HEK293T (cell line): ENCODE measurements at regions not wholly inside any gene's neighbourhood (a gene's known extent, or its start where the extent isn't known, plus 50 kb on each side); places are given as distances from the start of the nearest gene placed in this dataset.

Experiments
- CTCF ChIA-PET: fragments of 350-600 bp; formaldehyde crosslinking; extraction: SDS; loops from one replicate; lab custom pipeline; 2021; ENCODE audit warnings: antibody characterized with exemption, inconsistent platforms; lab: Yijun Ruan, JAX
- POLR2A ChIA-PET: fragments of 350-600 bp; formaldehyde crosslinking; extraction: SDS; loops from one replicate; lab custom pipeline; 2020; ENCODE audit warnings: antibody characterized with exemption, inconsistent platforms; lab: Yijun Ruan, JAX
- DNase-seq: peaks from one replicate; pipeline ENCODE4 v3.0.0; 2012; ENCODE audit warnings: mixed read lengths; ENCODE audit errors: extremely low spot score
- ARNT ChIP-seq: fragments of 450-650 bp; IDR thresholded peaks from 2 replicates; pipeline ENCODE4 v1.6.1; 2017; ENCODE audit warnings: mild to moderate bottlenecking
- BHLHE40 ChIP-seq: fragments of 450-650 bp; IDR thresholded peaks from 2 replicates; pipeline ENCODE4 v1.6.1; 2016; ENCODE audit warnings: mild to moderate bottlenecking, moderate library complexity, borderline replicate concordance
- CTBP1 ChIP-seq: fragments of 450-650 bp; IDR thresholded peaks from 2 replicates; pipeline ENCODE4 v1.6.1; 2016; ENCODE audit warnings: borderline replicate concordance
- ELF4 ChIP-seq: fragments of 450-650 bp; IDR thresholded peaks from 2 replicates; pipeline ENCODE4 v1.6.1; 2017; ENCODE audit warnings: antibody characterized with exemption
- FOXA1 ChIP-seq: fragments of 450-650 bp; IDR thresholded peaks from 2 replicates; pipeline ENCODE4 v1.6.1; 2016; ENCODE audit warnings: mild to moderate bottlenecking
- FOXK2 ChIP-seq: fragments of 450-650 bp; IDR thresholded peaks from 2 replicates; pipeline ENCODE4 v1.6.1; 2016; ENCODE audit warnings: mild to moderate bottlenecking
- FOXM1 ChIP-seq: fragments of 450-650 bp; IDR thresholded peaks from 2 replicates; pipeline ENCODE4 v1.6.1; 2017; ENCODE audit warnings: mild to moderate bottlenecking, borderline replicate concordance
- HDGF ChIP-seq: fragments of 450-650 bp; IDR thresholded peaks from 2 replicates; pipeline ENCODE4 v1.6.1; 2017; ENCODE audit warnings: antibody characterized with exemption, borderline replicate concordance
- L3MBTL2 ChIP-seq: fragments of 450-650 bp; conservative IDR thresholded peaks from 2 replicates; pipeline ENCODE4 v1.6.1; 2016; ENCODE audit warnings: mild to moderate bottlenecking
- LEF1 ChIP-seq: fragments of 450-650 bp; IDR thresholded peaks from 2 replicates; pipeline ENCODE4 v1.6.1; 2017; ENCODE audit warnings: mild to moderate bottlenecking, borderline replicate concordance
- NFRKB ChIP-seq: fragments of 450-650 bp; IDR thresholded peaks from 2 replicates; pipeline ENCODE4 v1.6.1; 2016; ENCODE audit warnings: mild to moderate bottlenecking, moderate library complexity
- PKNOX1 ChIP-seq: fragments of 450-650 bp; IDR thresholded peaks from 2 replicates; pipeline ENCODE4 v1.6.1; 2016
- SP1 ChIP-seq: fragments of 450-650 bp; IDR thresholded peaks from 2 replicates; pipeline ENCODE4 v1.6.1; 2017
- SUZ12 ChIP-seq: fragments of 450-650 bp; IDR thresholded peaks from 2 replicates; pipeline ENCODE4 v1.6.1; 2016; ENCODE audit warnings: mild to moderate bottlenecking
- TARDBP ChIP-seq: fragments of 450-650 bp; IDR thresholded peaks from 2 replicates; pipeline ENCODE4 v1.6.1; 2016
- ZNF384 ChIP-seq: fragments of 450-650 bp; IDR thresholded peaks from 2 replicates; pipeline ENCODE4 v1.6.1; 2016

- POLR2A ChIA-PET, result no interaction called here
- DNase-seq, result no peak
- CTCF ChIA-PET, result no interaction called here
- TF ChIP-seq ZNF384, result no peak
- TF ChIP-seq FOXM1, result no peak
- TF ChIP-seq PKNOX1, result no peak
- TF ChIP-seq FOXK2, result no peak
- TF ChIP-seq TARDBP, result no peak
- TF ChIP-seq ARNT, result no peak
- no peak for TF ChIP-seq SP1
- TF ChIP-seq NFRKB, result no peak
- TF ChIP-seq SUZ12, result no peak
- TF ChIP-seq LEF1, result no peak
- no peak for TF ChIP-seq L3MBTL2
Measured at GRCh38 chr18:53610957-53611356, 613.5 kb downstream of the MBD2 start.

- CTCF ChIA-PET, result no interaction called here
- TF ChIP-seq SP1 (no peak), TARDBP (no peak), HDGF (no peak), FOXK2 (no peak), LEF1 (no peak), NFRKB (no peak), CTBP1 (no peak), PKNOX1 (no peak), FOXA1 (no peak), L3MBTL2 (no peak), ELF4 (no peak), BHLHE40 (no peak), FOXM1 (no peak), SUZ12 (no peak)
Measured at GRCh38 chr18:53606792-53607191, 617.7 kb downstream of the MBD2 start.

GRCh38 chr18:53605198-53605597, 619.3 kb downstream of the MBD2 start:
- DNase-seq, result no peak
- TF ChIP-seq LEF1 (no peak), SP1 (no peak), HDGF (no peak), PKNOX1 (no peak), FOXA1 (no peak), ZNF384 (no peak), FOXM1 (no peak), NFRKB (no peak), ELF4 (no peak), TARDBP (no peak), SUZ12 (no peak), L3MBTL2 (no peak)
- ChIA-PET CTCF (no interaction called here), POLR2A (no interaction called here)

More at GRCh38 chr18:53606792-53607191, 617.7 kb downstream of the MBD2 start:
- DNase-seq, result no peak
- POLR2A ChIA-PET, result no interaction called here

- no peak for TF ChIP-seq FOXK2
- TF ChIP-seq PKNOX1, result no peak
- TF ChIP-seq FOXM1, result no peak
- TF ChIP-seq L3MBTL2, result no peak
- no peak for TF ChIP-seq ELF4
- TF ChIP-seq FOXA1, result no peak
- TF ChIP-seq HDGF, result no peak
- TF ChIP-seq BHLHE40, result no peak
- TF ChIP-seq SUZ12, result no peak
- TF ChIP-seq LEF1, result no peak
- no peak for TF ChIP-seq ZNF384
- no peak for TF ChIP-seq TARDBP
- TF ChIP-seq CTBP1, result no peak
- no peak for TF ChIP-seq SP1
- TF ChIP-seq ARNT, result no peak
- no peak for TF ChIP-seq NFRKB
- no peak for DNase-seq
- ChIA-PET CTCF (no interaction called here), POLR2A (no interaction called here)
Measured at GRCh38 chr18:53603276-53603675, 621.2 kb downstream of the MBD2 start.

- TF ChIP-seq TARDBP (no peak), PKNOX1 (no peak), FOXM1 (no peak), NFRKB (no peak), ELF4 (no peak), LEF1 (no peak), SP1 (no peak), FOXA1 (no peak), ARNT (no peak), FOXK2 (no peak), ZNF384 (no peak), BHLHE40 (no peak), CTBP1 (no peak), SUZ12 (no peak), L3MBTL2 (no peak), HDGF (no peak)
- POLR2A ChIA-PET, result no interaction called here
- CTCF ChIA-PET, result no interaction called here
Measured at GRCh38 chr18:53601344-53601743, 623.1 kb downstream of the MBD2 start.

More at GRCh38 chr18:53601344-53601743, 623.1 kb downstream of the MBD2 start:
- no peak for DNase-seq
